HG03575 (cell line): ENCODE measurements at regions not wholly inside any gene's neighbourhood (a gene's known extent, or its start where the extent isn't known, plus 50 kb on each side); places are given as distances from the start of the nearest gene placed in this dataset.
"Not testable (repeated sequence)": the region's sequence is repeated elsewhere in the genome, so short reads cannot be mapped to it uniquely, and the experiment has no call there.

Experiments used
- ATAC-seq: cut with Tn5 transposase; IDR thresholded peaks from one replicate; pipeline ENCODE4 v1.9.1; 2021; ENCODE audit not compliant: unreplicated experiment, insufficient number of reproducible peaks, low FRiP score; ENCODE audit errors: extremely low read depth

DNA sequence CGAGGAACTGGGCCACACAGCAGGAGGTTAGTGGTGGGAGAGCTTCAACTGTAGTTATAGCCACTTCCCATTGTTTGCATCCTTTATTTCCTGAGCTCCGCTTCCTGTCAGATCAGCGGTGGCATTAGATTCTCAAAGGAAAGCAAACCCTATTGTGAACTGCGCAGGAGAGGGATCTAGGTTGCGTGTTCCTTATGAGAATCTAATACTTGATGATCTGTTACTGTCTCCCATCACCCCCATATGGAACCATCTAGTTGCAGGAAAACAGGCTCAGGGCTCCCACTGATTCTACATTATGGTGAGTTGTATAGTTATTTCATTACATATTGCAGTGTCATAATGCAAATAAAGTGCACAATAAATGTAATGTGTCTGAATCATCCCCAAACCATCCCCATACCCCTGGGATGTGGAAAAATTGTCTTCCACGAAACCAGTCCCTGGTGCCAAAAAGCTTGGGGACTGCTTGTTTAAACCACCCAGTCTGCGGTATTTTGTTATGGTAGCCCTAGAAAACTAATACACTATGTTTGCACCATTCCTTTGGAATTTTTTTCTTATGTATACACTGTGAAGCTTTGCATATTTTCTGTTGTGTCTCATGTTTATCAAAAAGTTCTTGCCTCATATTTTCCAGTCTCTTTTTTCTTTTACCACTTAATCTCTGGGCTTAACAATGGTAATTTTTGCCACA, 136.6 kb upstream of the IVNS1ABP start:
- ATAC-seq, result no peak

DNA sequence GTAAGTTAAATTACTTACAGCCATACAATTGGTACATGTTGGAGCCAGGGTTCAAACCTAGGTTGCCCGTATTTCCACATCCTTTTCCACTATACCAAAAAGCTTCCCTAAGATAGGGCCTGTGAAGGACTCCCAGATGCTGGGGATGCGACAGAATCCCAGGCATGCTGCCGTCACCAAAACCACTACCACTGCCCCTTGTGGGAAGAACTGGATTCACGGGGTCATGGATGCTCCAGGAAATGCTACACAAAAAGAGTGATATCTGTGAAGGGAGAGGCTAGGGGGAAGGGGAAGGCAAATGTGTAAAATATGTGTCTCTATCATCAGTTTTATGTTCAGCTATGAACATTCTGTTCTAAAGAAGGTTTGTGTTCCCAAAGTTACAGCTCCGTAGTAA, 133.9 kb upstream of the IVNS1ABP start:
- no peak for ATAC-seq

DNA sequence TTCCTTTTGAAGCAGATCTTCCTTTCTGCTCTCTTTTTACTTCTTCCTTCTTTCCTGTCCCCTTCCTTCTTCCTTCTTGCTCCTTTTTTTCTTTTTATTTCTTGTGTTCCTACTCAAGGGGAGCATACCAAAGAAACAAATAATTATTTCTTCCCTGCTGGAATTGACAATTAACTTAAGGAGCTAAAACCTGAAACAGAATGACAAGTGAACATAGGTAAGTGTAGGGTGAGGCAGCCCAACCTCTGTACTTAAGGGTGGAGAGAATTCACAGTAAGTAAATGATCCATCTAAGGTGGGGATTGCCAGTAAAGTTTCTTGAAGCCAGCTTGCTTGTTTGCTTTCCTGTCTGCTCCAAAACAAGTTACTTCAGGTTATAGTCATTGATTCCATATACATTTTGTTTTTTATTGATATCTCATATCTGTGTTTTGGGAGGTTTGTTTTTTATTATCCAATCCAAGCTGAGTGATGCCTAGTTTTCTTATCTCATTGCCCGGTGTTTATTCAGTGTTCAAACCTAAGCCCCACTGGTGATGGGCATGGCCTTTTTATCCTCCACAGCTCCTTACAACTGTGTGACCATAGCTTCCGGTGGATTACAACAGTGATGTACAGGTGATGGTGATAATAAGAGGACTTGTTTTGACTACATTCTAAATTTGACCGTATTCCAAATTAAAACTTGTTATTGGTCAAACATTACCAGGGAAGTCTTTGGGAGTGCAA, 133.2 kb upstream of the IVNS1ABP start:
- ATAC-seq, result no peak

DNA sequence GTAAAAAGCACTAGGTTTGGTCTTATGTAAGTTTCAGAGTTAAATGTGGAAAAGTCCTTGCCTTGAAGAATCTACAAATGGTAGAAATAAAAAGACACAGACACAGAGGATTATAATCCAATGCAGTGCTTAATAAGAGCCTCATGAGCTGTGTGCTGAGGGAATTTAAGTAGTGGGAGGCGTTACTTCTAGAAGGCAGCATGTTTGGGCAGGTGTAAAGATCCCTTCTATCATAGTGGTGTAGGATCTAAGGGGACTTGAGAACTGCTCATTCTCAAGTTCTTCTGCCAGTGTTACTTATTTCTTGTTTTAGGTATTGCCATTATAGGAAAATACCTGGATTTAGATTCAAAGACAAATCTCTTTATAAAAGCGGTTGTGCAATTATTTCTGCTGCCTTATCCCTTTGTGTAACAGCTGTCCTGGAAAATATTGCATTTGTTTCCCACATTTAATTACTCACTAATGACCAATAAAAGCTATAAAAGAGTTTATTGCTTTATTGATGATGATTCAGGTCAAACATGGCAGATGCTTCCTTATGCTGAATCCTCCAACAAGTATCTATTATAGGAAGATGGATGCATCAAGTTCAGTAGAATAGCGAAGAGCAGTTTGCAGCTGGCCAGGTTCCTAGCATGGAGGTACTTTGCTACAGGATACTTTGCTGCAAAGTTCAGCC, 132.5 kb upstream of the IVNS1ABP start:
- no peak for ATAC-seq

DNA sequence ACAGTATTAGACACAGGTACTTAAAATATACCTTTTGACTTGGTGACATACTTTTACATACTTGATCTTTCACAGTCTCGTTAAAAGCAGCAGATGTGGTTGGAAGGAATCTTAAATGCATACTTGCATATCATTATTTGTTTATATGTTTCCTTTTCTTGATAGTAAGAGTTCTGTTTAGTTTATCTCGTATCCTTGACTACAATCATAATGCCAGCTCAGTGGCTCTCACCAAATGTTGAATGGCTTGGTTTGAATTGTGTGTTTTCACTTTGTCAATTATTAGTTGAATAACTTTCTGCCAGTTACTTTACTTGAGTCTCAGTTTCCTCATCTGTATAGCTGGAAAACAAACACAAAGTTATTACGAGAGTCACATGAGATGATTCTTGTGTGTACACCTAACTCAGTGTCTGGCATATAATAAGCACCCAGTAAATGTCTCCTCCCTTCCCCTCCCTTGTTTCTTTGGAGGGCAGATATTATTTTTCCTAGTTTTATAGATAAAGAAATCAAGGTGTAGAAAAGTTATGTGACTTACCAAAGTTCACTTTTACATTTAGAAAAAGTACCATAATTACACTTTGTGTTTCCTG, 131.6 kb upstream of the IVNS1ABP start:
- no peak for ATAC-seq

DNA sequence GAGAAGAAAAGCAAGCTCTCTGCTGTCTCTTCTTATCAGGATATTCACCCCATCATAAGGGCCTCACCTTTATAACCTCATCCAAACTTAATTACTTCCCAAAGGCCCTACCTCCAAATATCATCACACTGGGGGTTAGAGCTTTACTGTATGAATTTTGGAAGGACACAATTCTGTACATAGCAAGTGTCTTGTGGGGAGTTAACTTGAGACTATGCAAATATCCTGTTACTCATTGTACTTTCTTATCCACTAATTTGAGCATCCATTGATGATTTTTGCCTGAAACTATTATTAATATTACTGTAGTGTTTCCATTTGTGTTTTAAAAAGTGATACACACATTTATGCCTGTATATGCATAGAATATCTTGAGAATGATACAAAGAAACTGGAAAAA, 129.1 kb upstream of the IVNS1ABP start:
- ATAC-seq, result no peak

DNA sequence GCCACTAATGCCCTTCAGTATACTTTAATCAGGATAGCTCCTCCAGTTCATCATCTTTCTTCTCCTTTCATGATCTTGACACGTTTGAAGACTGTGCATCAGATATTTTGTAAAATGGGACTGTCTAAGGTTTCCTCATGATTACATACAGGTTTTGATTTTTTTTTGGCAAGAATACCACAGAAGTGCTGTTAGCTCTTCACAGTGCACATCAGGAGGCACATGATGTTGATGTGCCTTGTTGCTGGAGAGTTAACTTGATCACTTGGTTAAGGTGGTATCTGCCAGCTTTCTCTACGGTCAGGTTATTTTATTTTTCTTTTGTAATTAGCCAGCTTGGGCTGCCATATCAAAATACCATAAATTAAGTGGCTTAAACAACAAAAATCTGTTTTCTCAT, 128.6 kb upstream of the IVNS1ABP start:
- no peak for ATAC-seq

DNA sequence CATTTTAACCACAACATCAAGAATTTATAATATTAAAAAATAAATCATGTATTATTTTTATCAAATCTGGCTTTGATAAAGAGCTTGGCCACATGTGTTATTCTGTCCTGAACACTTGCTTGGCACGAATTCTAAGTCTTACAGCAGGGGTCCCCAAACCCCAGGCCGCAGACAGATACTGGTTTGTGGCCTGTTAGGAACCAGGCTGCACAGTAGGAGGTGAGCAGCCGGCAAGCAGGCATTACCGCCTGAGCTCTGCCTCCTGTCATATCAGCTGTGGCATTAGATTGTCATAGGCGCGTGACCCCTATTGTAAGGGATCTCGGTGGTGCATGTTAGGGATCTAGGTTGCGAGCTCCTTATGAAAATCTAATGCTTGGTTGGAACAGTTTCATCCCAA, 127.6 kb upstream of the IVNS1ABP start:
- ATAC-seq, result no peak

DNA sequence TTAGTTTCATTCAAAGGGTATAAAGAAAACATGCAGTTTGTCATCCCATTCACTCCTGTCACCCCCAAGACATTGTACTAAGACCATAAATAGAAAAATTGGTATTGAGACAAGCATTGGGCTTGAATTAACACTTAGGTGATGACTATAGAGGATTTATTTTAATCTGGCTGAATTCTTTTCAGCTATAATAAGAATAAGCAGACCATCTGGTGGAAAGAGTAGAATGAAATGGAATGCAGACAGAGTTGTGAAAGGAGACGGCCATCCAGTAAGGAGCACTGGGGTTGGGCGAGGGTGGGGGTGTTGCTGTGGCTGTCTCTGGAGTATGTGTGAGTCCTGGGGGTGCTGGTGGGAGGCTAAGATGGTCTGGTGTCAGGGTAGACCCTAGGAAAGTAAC, 125.0 kb upstream of the IVNS1ABP start:
- ATAC-seq, result no peak

DNA sequence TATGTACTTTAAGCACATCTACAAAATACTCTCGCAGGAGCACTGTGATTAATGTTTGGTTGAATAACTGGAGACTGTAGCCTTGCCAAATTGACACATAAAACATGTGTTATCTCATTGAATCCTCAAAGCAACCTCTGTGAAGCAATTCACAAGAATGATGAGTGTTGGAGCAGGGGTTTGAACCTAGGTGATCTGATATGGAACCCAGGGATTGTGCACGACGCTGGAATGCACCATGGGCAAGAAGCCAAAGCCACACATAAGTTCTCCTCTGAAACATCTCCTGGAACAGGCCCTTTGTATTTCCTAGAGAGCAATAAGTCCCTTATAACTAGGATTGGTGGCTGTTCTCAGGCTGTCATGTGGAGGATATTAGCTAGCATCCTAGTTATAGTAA, 124.6 kb upstream of the IVNS1ABP start:
- no peak for ATAC-seq

DNA sequence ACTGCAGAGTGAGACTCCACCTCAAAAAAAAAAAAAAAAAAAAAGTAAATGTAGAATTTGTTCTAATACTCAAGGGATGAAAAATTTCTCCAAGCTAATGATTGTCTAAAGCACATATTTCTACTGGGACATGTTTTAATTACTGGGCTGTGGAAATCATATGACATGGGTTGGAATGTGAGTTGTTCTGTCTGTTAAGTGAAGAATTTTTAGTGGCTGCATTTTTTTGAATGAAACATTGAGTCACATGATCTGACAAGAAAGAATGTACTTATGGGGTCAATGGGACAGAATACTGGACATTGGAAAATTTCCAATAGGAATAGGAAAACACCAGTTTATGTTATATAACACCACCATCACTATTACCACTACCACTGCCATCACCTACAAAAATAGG, 123.8 kb upstream of the IVNS1ABP start:
- no peak for ATAC-seq

DNA sequence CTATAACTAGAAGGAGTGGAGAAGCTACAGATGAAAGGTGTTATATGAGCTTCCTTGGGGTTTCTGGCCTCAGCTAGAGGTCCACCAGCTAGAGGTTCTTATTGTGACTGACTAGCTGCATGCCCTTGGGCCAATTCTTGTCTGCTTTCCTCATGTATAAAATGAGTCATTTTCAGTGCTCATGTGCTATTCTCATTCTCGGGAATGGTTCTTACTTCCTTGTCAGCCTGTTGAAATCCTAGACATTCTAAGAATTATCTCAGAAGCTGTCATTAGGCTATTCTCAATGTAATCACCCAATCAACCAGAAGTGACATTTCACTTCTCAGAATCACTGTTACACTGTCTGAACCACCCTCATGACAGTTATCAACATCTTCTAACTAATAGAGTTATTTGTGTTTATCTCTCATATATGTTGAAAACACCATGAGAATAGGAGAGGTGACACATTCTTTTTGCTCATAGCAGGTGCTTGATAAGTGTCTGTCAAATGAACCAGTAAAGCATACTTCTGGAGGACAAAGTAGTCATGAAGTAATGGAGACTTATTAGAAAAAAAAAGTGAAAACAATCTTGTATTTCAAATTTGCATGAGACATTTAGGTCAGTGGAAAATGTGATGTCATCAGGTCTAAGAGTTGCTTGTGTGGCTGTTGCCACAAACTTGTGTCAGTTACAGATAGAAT, 122.8 kb upstream of the IVNS1ABP start:
- peak; percentile 70 for ATAC-seq

DNA sequence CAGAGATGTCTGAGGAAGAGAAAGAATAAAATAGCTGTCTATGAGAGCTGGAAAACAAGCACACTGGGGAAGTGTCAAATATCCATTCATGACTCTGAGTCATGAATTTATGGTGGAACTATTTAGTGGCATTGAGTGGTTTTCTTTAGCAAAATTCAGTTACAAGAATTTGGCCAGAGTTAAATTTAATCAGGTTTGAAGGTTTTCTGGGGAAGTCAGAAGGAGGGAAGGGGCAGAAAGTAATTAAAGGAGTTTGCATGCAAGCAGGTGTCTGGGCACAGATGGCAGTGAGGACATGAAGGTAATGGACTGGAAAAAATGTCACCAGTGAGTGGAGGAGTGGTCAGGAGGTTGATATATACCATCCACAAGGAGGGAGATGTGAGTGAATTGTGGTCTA, 121.9 kb upstream of the IVNS1ABP start:
- no peak for ATAC-seq

DNA sequence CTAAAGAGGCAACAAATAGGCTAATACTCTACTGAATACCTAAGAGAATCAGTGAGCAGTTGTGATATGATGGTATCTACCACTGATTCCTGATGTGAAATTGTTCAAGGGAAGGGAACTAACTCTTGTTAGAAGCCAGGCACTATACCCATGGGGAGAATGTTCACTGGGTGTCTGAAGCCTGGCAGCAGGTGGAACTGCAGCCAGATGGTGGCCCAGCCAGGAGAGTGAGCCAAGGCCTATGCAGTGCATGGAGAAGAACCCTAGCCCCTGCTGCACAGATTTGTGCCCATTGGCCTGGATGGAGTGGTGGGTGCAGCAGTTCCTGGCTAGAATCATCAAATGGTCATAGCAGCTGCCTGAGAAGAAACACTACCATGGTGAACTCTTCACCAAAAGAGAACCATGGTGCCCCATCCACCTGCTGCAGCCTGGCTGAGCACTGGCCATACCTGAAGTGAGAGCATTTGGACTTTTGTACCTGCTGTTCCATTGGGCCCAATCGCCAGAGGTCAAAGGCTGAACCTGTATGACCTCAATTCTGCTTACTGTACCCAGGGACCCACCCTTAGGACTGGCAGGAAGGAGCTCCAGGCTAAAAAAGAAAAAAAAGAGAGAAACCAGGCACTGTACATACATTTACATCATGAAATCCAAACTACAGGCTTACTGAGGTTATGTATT, 118.8 kb upstream of the IVNS1ABP start:
- no peak for ATAC-seq

DNA sequence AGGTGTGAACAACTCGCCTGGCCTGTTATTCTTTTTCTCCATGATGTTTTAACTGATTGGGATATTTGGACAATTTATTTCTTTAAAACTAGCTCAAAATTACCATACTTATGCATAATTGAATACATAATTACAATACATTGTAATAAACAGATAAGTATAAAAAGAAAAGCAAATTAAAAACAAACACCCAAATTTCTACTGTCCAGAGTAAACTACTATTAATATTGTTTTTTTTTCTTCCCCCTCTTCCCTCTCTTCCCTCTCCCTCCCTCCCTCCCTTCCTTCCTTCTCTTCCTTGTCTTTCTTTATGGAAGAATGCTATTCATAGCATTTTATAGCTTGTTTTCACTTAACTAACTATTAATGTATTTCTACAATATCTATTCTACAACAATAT, 117.7 kb upstream of the IVNS1ABP start:
- no peak for ATAC-seq

DNA sequence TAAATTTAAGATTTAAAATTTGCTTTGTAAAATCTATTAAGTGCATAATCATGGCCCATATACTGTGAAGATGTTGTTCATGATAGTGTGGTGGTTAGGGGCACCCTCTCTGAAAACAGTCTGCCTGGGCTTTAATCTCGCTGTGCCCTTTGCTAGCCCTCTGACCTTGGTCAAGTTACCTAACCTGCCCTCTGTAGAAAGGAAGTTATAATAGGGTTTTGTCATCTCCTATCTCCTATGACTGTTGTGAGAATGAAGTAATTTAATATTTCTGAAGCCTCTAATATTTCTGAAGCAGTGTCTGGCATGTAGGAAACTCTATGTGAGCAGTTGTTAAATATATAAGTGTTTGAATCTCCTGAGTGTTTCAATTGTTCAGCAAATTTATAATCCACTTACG, 116.6 kb upstream of the IVNS1ABP start:
- no peak for ATAC-seq

DNA sequence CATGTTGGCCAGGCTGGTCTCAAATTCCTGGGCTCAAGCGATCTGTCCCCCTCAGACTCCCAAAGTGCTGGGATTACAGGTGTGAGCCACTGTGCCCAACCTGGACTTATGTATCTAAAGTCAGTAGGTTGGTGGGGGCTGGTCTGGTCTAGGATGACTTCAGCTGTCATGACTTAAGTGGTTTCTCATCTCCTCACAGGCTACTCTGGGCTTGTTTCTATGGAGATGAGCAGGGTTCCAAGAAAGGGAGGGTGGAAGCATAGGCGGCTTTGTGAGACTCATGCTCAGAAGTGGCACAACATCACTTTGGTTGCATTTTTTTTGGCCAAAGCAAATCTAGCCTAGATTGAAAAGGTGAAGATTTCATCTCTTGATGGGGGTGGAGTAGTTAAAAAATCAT, 115.9 kb upstream of the IVNS1ABP start:
- ATAC-seq, result no peak

DNA sequence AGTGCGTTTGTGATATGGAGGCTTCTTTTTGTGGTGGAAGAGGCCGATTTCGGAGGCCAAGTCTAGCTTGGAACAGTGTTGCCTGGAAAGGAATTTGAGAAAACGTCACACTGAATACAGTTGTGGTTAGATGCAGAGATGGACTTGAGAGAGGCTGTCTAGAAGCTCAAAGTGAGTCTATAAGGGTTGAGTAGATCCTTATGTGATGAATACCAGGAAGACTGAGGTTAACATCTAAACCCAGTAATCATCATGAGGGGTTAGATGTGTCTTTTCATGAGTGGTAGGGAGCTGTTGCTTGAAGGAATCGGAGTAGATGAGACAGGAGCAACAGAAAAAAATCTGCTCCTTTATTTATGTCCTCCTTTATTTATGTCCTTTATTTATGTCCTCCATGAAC, 114.6 kb upstream of the IVNS1ABP start:
- no peak for ATAC-seq

DNA sequence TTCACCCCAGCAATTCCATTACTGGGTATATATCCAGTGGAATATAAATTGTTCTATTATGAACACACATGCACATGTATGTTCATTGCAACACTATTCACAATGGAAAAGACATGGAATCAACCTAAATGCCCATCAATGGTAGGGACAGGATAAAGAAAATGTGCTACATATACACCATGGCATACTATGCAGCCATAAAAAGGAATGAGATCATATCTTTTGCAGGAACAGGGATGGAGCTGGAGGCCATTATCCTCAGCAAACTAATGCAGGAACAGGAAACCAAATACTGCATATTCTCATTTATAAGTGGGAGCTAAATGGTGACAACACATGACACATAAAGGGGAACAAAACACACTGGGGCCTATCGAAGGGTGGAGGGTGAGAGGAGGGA, 112.6 kb upstream of the IVNS1ABP start:
- not testable (repeated sequence) for ATAC-seq
